Nephron progenitor cell (in vitro differentiated cells): ENCODE measurements at regions not wholly inside any gene's neighbourhood (a gene's known extent, or its start where the extent isn't known, plus 50 kb on each side); places are given as distances from the start of the nearest gene placed in this dataset.
"Not testable (repeated sequence)": the region's sequence is repeated elsewhere in the genome, so short reads cannot be mapped to it uniquely, and the experiment has no call there.

Experiments used
- DNase-seq: peaks from one replicate; pipeline ENCODE4 v3.0.0; 2021
- H3K27ac Mint-ChIP-seq: 2 replicates; pipeline ENCODE4 v1.8.0; 2021; ENCODE audit warnings: mild to moderate bottlenecking, moderate library complexity, mixed read lengths
- H3K27me3 Mint-ChIP-seq: 2 replicates; pipeline ENCODE4 v1.8.0; 2021; ENCODE audit warnings: mild to moderate bottlenecking, low read depth, mixed read lengths; ENCODE audit not compliant: poor library complexity
- H3K36me3 Mint-ChIP-seq: 2 replicates; pipeline ENCODE4 v1.8.0; 2021; ENCODE audit warnings: low read depth, mixed read lengths
- H3K4me1 Mint-ChIP-seq: 2 replicates; pipeline ENCODE4 v1.8.0; 2021; ENCODE audit warnings: mixed read lengths
- H3K4me3 Mint-ChIP-seq: 2 replicates; pipeline ENCODE4 v1.8.0; 2021; ENCODE audit warnings: mild to moderate bottlenecking, moderate library complexity, mixed read lengths
- H3K9me3 Mint-ChIP-seq: 2 replicates; pipeline ENCODE4 v1.8.0; 2021; ENCODE audit warnings: mild to moderate bottlenecking, moderate library complexity, mixed read lengths
- TF ChIP-seq, protein P1 (sequence below): fragments of 200-600 bp; sonication (generic); IDR thresholded peaks from 2 replicates; pipeline ENCODE4 v1.5.0; 2021; ENCODE audit warnings: antibody characterized with exemption

DNA sequence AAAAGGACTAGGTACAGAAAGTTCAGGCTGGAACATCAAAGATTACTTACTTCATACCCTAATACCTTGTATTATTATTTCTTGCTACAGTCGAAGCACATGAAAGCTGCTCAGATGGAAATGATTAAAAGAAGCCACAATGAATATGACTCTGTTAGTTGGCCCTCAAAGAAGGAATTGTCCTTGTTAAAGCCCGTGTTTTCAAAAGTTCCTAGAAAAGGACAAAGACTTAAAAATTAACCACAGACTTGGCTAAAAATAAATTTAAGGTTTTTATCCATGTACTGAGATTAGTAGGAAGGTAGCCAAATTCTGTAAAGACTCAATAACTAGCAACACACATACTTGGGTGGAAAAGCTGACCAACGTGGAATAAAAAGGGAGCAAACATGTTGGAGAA, 251.0 kb upstream of the RARB start:
- Mint-ChIP-seq H3K27ac (no peak overlapping the region), H3K27me3 (peaks cover 3% of the 10 kb centered on the region), H3K36me3 (no peaks in the 10 kb centered on the region), H3K9me3 (no peaks in the 10 kb centered on the region), H3K4me3 (no peak overlapping the region), H3K4me1 (peaks cover 18% of the 10 kb centered on the region)
- no peak for DNase-seq
- TF ChIP-seq, protein P1, sequence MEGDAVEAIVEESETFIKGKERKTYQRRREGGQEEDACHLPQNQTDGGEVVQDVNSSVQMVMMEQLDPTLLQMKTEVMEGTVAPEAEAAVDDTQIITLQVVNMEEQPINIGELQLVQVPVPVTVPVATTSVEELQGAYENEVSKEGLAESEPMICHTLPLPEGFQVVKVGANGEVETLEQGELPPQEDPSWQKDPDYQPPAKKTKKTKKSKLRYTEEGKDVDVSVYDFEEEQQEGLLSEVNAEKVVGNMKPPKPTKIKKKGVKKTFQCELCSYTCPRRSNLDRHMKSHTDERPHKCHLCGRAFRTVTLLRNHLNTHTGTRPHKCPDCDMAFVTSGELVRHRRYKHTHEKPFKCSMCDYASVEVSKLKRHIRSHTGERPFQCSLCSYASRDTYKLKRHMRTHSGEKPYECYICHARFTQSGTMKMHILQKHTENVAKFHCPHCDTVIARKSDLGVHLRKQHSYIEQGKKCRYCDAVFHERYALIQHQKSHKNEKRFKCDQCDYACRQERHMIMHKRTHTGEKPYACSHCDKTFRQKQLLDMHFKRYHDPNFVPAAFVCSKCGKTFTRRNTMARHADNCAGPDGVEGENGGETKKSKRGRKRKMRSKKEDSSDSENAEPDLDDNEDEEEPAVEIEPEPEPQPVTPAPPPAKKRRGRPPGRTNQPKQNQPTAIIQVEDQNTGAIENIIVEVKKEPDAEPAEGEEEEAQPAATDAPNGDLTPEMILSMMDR: no peak

DNA sequence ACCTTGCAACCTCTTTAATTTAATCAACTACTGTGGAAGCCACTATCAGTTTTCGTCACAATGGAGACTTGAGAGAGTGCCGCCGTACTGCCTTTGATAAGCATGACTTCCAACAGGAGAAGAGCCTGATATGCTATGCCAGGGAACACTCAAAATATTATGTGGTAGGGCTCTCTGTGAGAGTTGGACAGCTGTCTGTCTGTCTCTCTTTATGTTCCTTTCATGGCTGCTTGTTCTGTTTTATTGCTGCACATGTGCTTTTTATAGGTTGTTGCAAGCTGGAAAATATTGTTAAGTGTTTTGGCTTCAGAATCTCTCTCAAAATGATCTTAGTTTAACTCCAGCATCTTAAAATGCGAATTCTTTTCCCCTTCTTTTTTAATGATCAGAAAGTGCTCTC, 249.4 kb upstream of the RARB start:
- no peak for DNase-seq

DNA sequence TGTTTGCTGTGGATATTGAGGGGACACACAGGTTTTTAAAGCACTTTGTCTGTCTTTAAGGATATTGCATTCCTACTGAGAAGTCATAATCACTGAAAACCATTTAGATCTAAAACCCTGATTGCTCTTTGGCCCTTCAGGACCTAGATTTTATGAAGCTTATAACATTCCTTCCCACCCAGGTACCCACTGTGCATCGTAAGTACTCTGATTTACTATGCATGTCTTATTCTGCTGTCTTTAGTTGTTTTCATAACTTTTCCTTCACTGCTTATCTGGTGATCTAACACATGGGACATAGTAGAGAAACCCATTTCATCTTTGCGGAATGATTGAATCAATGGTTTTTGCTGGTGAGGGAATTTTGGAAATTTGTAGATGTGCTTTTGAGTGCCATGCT, 247.0 kb upstream of the RARB start:
- Mint-ChIP-seq H3K4me3 (no peak overlapping the region), H3K27me3 (no peaks in the 10 kb centered on the region), H3K36me3 (no peaks in the 10 kb centered on the region), H3K4me1 (no peaks in the 10 kb centered on the region), H3K27ac (no peak overlapping the region), H3K9me3 (no peaks in the 10 kb centered on the region)
- no peak for DNase-seq
- TF ChIP-seq, protein P1: no peak

More for the DNA sequence above, 249.4 kb upstream of the RARB start:
- Mint-ChIP-seq H3K27ac (no peak overlapping the region), H3K36me3 (no peaks in the 10 kb centered on the region), H3K9me3 (no peaks in the 10 kb centered on the region), H3K4me3 (no peak overlapping the region), H3K4me1 (peaks cover 10% of the 10 kb centered on the region), H3K27me3 (peaks cover 3% of the 10 kb centered on the region)
- TF ChIP-seq, protein P1: no peak

DNA sequence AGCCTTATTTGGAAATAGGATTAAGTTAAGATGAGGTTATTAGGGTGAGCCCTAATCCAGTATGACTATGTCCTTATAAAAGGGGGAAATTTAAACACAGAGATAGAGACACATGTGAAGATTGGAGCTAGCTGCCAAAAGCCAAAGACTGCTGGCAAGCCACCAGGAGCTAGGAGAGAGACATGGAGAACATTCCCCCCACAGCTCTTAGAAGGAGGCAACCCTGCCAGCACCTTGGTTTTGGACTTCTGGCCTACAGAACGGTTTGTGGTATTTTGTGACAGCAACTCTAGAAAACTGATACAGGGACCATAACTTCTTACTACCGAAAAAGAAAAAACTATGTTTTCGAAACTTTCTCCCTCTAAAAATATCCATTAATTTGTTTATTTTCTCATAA, 245.3 kb upstream of the RARB start:
- H3K4me1 Mint-ChIP-seq: no peaks in the 10 kb centered on the region
- no peak for DNase-seq
- H3K27me3 Mint-ChIP-seq: no peaks in the 10 kb centered on the region
- H3K27ac Mint-ChIP-seq: no peak overlapping the region
- no peaks in the 10 kb centered on the region for H3K36me3 Mint-ChIP-seq
- H3K9me3 Mint-ChIP-seq: no peaks in the 10 kb centered on the region
- TF ChIP-seq, protein P1: no peak
- H3K4me3 Mint-ChIP-seq: no peak overlapping the region

DNA sequence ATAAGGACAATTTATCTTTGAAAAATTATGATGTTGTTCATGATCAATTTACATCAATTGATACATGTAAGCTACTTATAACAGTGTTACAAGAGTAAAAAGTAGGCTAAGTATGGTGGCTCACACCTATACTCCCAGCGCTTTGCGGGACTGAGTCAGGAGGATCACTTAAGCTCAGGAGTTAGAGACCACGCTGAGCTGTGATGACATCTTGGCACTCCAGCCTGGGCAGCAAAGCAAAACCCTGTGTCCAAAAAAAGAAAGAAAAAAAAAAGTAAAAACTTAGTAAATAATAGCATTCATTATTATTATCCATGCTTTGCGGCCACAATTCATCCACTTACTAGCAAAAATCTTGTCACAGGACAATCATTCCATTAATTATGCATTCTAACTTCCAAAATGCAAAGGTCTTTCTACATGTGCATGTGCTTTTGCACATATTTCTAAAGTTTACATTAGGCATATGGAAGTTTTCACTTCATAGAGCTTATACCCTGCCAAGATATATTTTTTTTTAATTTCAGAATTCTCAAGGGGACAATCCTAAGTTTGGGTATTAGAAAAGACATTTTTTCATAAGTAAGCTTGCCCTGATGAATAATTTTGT, 243.3 kb upstream of the RARB start:
- TF ChIP-seq, protein P1: no peak
- Mint-ChIP-seq H3K36me3 (no peaks in the 10 kb centered on the region), H3K4me3 (no peak overlapping the region), H3K27ac (no peak overlapping the region), H3K4me1 (no peaks in the 10 kb centered on the region), H3K9me3 (no peaks in the 10 kb centered on the region), H3K27me3 (no peaks in the 10 kb centered on the region)
- DNase-seq: no peak

DNA sequence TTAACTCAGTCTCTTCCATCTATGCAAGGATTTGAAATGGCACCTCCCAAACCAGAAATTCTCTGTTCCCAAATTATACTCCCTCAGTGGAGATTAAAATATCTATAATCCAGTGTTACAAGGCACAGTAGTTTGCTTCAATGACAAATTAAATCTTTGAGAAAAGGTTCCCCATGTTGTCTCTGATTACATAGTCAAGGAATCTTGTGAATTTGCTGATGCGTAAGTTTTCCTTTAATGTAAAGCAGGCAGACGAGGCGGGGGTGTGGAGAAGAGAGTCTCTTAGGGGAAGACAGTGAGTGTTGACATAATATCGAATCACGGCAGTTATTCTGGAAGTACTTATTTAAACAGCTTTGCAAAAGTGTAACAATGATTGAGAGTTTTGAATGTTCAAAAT, 236.4 kb upstream of the RARB start:
- Mint-ChIP-seq H3K27me3 (no peaks in the 10 kb centered on the region), H3K27ac (no peak overlapping the region), H3K4me3 (no peak overlapping the region), H3K4me1 (no peaks in the 10 kb centered on the region), H3K36me3 (no peaks in the 10 kb centered on the region), H3K9me3 (peaks cover 9% of the 10 kb centered on the region)
- TF ChIP-seq, protein P1: no peak
- no peak for DNase-seq

DNA sequence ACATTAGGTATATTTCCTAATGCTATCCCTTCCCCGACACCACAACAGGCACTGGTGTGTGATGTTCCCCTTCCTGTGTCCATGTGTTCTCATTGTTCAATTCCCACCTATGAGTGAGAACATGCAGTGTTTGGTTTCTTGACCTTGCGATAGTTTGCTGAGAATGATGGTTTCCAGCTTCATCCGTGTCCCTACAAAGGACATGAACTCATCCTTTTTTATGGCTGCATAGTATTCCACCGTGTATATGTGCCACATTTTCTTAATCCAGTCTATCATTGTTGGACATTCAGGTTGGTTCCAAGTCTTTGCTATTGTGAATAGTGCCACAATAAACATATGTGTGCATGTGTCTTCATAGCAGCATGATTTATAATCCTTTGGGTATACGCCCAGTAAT, 228.5 kb upstream of the RARB start:
- Mint-ChIP-seq H3K36me3 (peaks cover 16% of the 10 kb centered on the region), H3K9me3 (peaks cover 80% of the 10 kb centered on the region)
- not testable (repeated sequence) for H3K4me1 Mint-ChIP-seq, DNase-seq, H3K27me3 Mint-ChIP-seq, H3K4me3 Mint-ChIP-seq, H3K27ac Mint-ChIP-seq
